ENCODE measurements at regions not wholly inside any gene's neighbourhood (a gene's known extent, or its start where the extent isn't known, plus 50 kb on each side); places are given as distances from the start of the nearest gene placed in this dataset.
"Not testable (repeated sequence)": the region's sequence is repeated elsewhere in the genome, so short reads cannot be mapped to it uniquely, and the experiment has no call there.

- in situ Hi-C loops (cut with HindIII; ENCODE audit: low sequenced_read_pairs): no loop called here
- DNase-seq (ENCODE audit: low spot score): no peak
Observed at GRCh38 chr21:35478161-35479064, 429.3 kb upstream of the RUNX1 start.

DNA sequence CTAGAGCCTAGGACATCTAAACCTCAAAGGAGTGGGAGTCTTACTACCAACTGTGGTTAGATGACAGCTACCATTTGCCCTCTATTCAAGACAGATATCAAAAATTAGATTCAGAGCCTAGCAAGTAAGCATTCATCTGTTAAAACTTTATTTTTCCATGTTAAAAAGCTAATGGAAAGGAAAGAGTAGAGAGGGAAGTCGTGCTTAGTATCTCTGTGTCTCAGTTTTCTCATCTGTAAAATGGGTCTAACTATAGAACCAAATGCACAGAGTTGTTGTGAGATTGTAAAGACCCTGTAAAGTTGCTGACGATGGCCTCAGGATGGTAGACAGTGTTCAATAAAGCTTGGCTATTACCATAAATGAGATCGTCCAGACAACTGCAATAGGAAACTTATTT lies 428.5 kb upstream of the RUNX1 start:
- in situ Hi-C loops (cut with HindIII; ENCODE audit: low sequenced_read_pairs): no loop called here
- DNase-seq (ENCODE audit: low spot score): no peak

GRCh38 chr21:35476621-35477395 lies 427.7 kb upstream of the RUNX1 start:
- no peak for DNase-seq (ENCODE audit: low spot score)
- in situ Hi-C loops (cut with HindIII; ENCODE audit: low sequenced_read_pairs): no loop called here

GRCh38 chr21:35475762-35476161 lies 426.7 kb upstream of the RUNX1 start:
- no peak for DNase-seq (ENCODE audit: low spot score)
- in situ Hi-C loops (cut with HindIII; ENCODE audit: low sequenced_read_pairs): no loop called here

GRCh38 chr21:35475009-35475408 lies 425.9 kb upstream of the RUNX1 start:
- DNase-seq (ENCODE audit: low spot score): no peak
- in situ Hi-C loops (cut with HindIII; ENCODE audit: low sequenced_read_pairs): no loop called here

GRCh38 chr21:35473496-35473895 lies 424.4 kb upstream of the RUNX1 start:
- in situ Hi-C loops (cut with HindIII; ENCODE audit: low sequenced_read_pairs): no loop called here
- no peak for DNase-seq (ENCODE audit: low spot score)

GRCh38 chr21:35470522-35470921 lies 421.4 kb upstream of the RUNX1 start:
- no peak for DNase-seq (ENCODE audit: low spot score)

DNA sequence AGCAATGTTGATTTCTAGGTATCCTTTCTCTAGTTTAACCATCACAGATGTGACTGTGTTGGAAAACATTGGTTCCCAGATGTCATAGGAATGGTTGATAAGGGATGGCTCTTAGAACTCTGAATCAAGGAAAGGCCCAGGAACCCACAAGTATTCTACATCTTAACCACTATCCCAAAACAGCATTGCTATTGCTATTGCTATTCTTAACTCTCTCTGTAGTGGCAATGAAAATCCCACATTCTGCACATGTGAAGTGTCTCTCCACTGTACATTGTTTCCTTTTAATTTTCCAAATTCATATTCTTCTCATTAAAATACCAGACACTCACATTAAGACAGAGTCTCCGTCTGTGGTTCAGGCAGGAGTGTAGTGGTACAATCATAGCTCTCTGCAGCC lies 420.4 kb upstream of the RUNX1 start:
- in situ Hi-C loops (cut with HindIII; ENCODE audit: low sequenced_read_pairs): no loop called here

More at GRCh38 chr21:35470522-35470921, 421.4 kb upstream of the RUNX1 start:
- in situ Hi-C loops (cut with HindIII; ENCODE audit: low sequenced_read_pairs): no loop called here

DNA sequence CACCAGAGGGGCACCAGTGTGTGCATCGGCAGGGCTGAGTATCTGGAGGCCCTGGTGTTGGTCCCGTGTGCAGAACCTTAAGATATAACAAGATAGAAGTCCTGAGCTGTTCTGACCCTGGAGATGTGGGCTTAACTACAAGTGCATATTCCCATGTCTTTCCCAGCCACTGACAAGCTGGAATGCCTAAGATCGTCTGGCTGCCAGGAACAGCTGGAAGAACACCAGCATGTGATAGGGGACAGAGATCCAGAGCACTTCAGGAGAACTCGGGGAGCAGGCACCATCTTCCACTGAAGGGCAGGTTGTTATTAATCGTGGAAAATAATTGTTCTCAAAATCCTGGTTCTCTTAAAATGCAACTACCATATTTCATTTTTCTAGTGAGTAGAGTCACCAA lies 419.9 kb upstream of the RUNX1 start:
- DNase-seq (ENCODE audit: low spot score): no peak
- in situ Hi-C loops (cut with HindIII; ENCODE audit: low sequenced_read_pairs): no loop called here

More for the DNA sequence above, 420.4 kb upstream of the RUNX1 start:
- no peak for DNase-seq (ENCODE audit: low spot score)

- in situ Hi-C loops (cut with HindIII; ENCODE audit: low sequenced_read_pairs): no loop called here
Observed at GRCh38 chr21:35467566-35467965, 418.5 kb upstream of the RUNX1 start.

DNA sequence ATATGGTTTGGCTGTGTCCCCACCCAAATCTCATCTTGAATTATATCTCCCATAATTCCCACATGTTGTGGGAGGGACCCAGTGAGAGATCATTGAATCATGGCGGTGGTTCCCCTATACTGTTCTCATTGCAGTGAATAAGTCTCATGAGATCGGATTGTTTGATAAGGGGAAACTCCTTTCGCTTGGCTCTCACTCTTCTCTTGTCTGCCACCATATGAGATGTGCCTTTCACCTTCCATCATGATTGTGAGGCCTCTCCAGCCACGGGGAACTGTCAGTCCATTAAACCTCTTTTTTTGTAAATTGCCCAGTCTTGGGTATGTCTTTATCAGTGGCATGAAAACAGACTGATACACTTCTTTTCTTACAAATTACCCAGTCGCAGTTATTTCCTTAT lies 417.6 kb upstream of the RUNX1 start:
- in situ Hi-C loops (cut with HindIII; ENCODE audit: low sequenced_read_pairs); DNase-seq (ENCODE audit: low spot score): not testable (repeated sequence)

More at GRCh38 chr21:35467566-35467965, 418.5 kb upstream of the RUNX1 start:
- no peak for DNase-seq (ENCODE audit: low spot score)

GRCh38 chr21:35465741-35466140 lies 416.6 kb upstream of the RUNX1 start:
- no peak for DNase-seq (ENCODE audit: low spot score)
- in situ Hi-C loops (cut with HindIII; ENCODE audit: low sequenced_read_pairs): no loop called here

DNA sequence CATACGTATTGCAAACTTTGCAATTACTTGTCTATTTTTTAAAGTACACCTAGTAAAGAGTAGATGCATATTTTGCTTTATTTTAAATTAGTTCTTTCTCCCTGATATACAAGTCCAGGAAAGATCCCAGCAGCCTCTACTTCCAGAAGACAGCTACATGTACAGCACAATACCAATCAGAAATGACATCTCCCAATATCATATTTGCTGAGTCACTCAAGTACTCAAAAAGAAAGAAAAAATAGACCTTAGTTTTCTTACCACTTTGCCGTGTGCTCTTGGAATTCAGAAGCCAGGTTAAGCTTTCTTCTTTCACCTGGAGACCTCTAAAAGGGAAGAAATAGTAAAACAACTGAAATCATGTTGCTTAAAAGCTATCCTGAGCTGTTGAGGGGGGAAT lies 412.6 kb upstream of the RUNX1 start:
- DNase-seq (ENCODE audit: low spot score): no peak
- in situ Hi-C loops (cut with HindIII; ENCODE audit: low sequenced_read_pairs): no loop called here

GRCh38 chr21:35460441-35460840 lies 411.3 kb upstream of the RUNX1 start:
- in situ Hi-C loops (cut with HindIII; ENCODE audit: low sequenced_read_pairs): no loop called here
- DNase-seq (ENCODE audit: low spot score): no peak

- in situ Hi-C loops (cut with HindIII; ENCODE audit: low sequenced_read_pairs): no loop called here
- DNase-seq (ENCODE audit: low spot score): no peak
Observed at GRCh38 chr21:35458405-35458804, 409.3 kb upstream of the RUNX1 start.

DNA sequence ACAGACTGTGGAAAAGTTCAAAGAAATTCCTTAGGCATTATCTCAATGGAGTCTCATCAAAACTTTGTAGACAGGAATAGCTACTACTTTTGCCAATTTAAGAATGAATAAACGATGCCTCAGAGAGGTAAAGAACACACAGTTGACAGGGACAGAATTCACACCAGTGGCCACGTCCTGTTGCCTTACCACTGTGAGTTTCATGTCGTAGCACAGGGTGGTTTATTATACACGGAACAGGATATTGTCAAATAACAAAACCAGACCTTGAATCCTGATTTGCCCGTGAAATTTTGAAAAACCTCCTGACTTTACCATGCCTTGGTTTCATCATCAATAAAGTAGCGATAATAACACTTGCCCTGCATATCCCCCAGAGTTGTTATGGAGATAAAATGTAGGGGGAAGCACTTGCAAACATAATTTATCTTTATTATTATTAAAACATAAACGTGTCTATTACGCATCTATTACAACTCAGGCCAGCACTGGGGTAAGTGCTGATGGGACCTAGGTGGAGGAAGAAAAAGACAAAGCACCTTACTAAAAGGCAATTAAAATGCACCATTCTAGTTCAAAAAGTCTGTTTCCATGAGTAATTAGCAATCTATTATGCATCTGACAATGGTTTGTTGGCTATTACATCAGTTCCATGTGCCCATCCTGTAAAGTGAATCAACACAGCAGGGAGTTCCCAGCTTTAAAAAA lies 408.1 kb upstream of the RUNX1 start:
- no peak for DNase-seq (ENCODE audit: low spot score)
- in situ Hi-C loops (cut with HindIII; ENCODE audit: low sequenced_read_pairs): no loop called here

DNA sequence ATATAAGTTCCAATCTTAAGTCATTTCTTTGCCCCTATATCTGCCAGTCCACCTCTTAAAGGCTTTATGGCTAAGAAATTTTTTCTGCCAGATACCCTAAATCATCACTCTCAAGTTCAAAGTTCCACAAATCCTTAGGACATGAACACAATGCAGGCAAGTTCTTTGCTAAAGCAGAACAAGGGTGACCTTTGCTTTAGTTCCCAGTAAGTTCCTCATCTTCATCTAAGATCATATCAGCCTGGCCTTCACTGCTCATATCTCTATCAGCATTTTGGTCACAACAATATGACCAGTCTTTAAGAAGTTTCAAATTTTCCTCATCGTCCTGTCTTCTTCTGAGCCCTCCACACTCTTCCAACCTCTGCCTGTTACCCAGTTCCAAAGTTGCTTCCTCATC lies 402.2 kb upstream of the RUNX1 start:
- no peak for DNase-seq (ENCODE audit: low spot score)
- in situ Hi-C loops (cut with HindIII; ENCODE audit: low sequenced_read_pairs): no loop called here

DNA sequence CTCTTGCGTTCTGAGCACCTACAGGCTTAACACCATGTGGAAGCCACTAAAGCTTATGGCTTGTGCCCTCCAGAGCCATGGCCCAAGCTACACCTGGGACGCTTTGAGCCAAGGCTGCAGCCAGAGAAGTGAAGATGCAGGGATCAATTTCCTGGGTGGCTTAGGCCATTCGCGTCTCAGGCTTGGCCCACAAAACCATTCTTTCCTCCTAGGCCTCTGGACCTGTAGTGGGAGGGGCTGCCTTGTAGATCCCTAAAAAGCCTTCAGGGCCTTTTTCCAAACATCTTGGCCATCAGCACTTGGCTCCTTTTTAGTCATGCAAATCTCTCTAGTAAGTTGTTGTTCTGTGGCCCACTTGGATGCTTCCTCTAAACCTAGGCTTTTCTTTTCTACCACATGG lies 401.7 kb upstream of the RUNX1 start:
- in situ Hi-C loops (cut with HindIII; ENCODE audit: low sequenced_read_pairs): no loop called here
- no peak for DNase-seq (ENCODE audit: low spot score)

GRCh38 chr21:35449846-35450245 lies 400.7 kb upstream of the RUNX1 start:
- in situ Hi-C loops (cut with HindIII; ENCODE audit: low sequenced_read_pairs): no loop called here
- DNase-seq (ENCODE audit: low spot score): no peak

All from G401 (cell line).